Astrocyte of the spinal cord (primary cell): ENCODE measurements at regions not wholly inside any gene's neighbourhood (a gene's known extent, or its start where the extent isn't known, plus 50 kb on each side); places are given as distances from the start of the nearest gene placed in this dataset.

Experiments
- DNase-seq: peaks from one replicate; pipeline ENCODE4 v3.0.0; 2011; ENCODE audit warnings: low read depth, low spot score
- H3K4me3 ChIP-seq: 2 replicates; pipeline ENCODE4 v1.5.1; 2011; ENCODE audit warnings: low read depth, mild to moderate bottlenecking, low read length, moderate library complexity
- CTCF ChIP-seq: IDR thresholded peaks from 2 replicates; pipeline ENCODE4 v1.5.1; 2012; ENCODE audit warnings: low read depth, mild to moderate bottlenecking, low read length, inconsistent platforms
- in situ Hi-C: cut with HindIII; loops from 2 replicates; pipeline ENCODE4 v1.10.0; 2017; ENCODE audit warnings: low sequenced_read_pairs

GRCh38 chr20:57071283-57071731 lies 195.1 kb downstream of the BMP7 start:
- H3K4me3 ChIP-seq, result no peak overlapping the region
- DNase-seq, result no peak
- TF ChIP-seq CTCF, result no peak
- in situ Hi-C loops, result no loop called here

- DNase-seq, result no peak
- H3K4me3 ChIP-seq, result no peak overlapping the region
- in situ Hi-C loops, result no loop called here
- no peak for TF ChIP-seq CTCF
Observed at GRCh38 chr20:57071954-57072583, 194.4 kb downstream of the BMP7 start.

DNA sequence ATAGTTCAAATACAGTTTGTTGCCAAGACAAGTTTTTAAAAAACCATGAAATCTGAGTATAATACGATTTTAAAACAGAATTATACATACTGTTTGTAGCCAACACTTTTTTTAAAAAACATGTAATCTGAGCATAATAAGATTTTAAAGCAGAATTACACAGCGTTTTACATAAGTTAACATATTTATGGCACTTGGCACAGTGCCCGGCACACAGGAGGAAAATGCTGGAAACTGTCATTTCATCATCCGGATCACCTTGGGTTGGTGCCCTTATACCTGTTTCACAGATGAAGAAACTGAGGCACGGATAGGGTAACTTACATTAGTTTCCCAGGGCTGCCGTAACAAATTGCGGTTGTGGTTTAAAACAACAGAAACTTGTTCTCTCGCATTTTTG lies 193.0 kb downstream of the BMP7 start:
- no peak overlapping the region for H3K4me3 ChIP-seq
- no peak for TF ChIP-seq CTCF
- in situ Hi-C loops, result no loop called here
- DNase-seq, result no peak

GRCh38 chr20:57074386-57074785 lies 192.1 kb downstream of the BMP7 start:
- H3K4me3 ChIP-seq, result no peak overlapping the region
- in situ Hi-C loops, result no loop called here
- no peak for DNase-seq
- no peak for TF ChIP-seq CTCF

DNA sequence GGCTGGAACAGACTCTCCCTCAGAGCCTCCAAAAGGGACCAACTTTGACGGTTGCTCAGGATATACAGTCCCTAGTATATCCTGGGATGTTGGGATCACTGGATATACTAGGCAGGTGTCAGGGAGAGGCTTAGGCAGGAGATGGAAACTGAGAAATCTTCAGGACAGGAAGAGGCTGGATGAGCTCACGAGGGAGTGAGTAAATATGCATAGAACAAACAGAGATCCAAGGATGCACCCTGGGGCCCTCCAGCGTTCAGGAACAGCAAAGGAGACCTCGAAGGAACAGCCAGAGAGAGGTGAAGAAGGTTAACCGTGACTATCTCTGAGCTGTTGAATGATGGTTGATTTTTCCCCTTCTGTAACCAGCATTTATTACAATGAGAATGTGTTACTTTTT lies 191.3 kb downstream of the BMP7 start:
- TF ChIP-seq CTCF, result no peak
- no peak for DNase-seq
- in situ Hi-C loops, result no loop called here
- H3K4me3 ChIP-seq, result no peak overlapping the region

DNA sequence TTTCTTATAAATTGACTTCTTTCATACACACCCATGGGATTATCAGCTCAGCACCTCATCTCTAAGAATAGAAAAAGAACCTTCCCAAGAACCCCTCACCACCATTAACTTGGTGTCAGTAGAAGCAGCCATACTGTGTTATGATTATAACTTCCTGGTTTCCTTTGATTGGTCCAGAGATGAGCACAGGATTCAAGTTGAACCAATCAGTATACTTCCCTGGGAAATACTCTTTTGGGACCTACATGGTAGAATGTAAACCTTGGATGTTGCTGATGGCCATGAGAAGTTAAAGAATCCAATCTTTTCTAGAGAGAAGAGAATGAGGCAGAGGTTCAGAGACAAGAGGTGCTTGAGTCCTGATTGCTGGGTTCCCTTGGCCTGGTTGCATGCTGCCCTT lies 190.8 kb downstream of the BMP7 start:
- in situ Hi-C loops, result no loop called here
- no peak overlapping the region for H3K4me3 ChIP-seq
- no peak for DNase-seq
- no peak for TF ChIP-seq CTCF
